GM23338 (cell line): ENCODE measurements at regions not wholly inside any gene's neighbourhood (a gene's known extent, or its start where the extent isn't known, plus 50 kb on each side); places are given as distances from the start of the nearest gene placed in this dataset.

Source experiments
- EZH2phosphoT487 ChIP-seq: fragments of 200-600 bp; sonication (generic); IDR thresholded peaks from one replicate; pipeline ENCODE4 v1.8.1; 2018; ENCODE audit warnings: antibody characterized with exemption; ENCODE audit not compliant: unreplicated experiment
- TF ChIP-seq, protein P1 (sequence below), 2 experiments: fragments of 200-600 bp in 1 of 2; sonication (generic) in 1 of 2; conservative IDR thresholded peaks; 2 replicates each; pipeline versions ENCODE4 v1.5.1 to v1.6.1; 2016 to 2017; ENCODE audit warnings: antibody characterized with exemption in 2 of 2, low read depth in 2 of 2, mild to moderate bottlenecking in 2 of 2, moderate library complexity in 1 of 2
- TF ChIP-seq, protein P2 (sequence below): IDR thresholded peaks from one replicate; pipeline ENCODE4 v1.6.1; 2018; ENCODE audit warnings: antibody characterized with exemption; ENCODE audit not compliant: unreplicated experiment

DNA sequence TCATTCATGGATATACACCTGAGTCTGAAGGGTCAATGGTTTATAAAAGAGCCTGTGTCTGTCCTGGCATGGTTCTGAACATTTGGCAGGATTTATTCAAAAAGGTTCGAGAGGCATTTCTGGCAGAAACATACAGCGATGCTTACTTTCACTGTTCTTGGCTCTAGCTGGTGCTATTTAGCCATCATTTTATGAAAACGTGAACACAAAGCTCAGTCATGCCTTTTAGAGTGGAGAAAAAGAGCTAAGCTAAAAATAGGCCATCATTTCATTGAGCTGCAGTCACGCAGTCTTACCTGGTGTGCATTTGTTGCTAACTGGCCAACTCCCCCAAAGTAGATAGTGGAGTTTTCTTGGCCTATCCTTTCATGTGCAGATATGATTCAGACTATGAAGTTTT, 1209.5 kb downstream of the SLC16A7 start:
- TF ChIP-seq, protein P1, sequence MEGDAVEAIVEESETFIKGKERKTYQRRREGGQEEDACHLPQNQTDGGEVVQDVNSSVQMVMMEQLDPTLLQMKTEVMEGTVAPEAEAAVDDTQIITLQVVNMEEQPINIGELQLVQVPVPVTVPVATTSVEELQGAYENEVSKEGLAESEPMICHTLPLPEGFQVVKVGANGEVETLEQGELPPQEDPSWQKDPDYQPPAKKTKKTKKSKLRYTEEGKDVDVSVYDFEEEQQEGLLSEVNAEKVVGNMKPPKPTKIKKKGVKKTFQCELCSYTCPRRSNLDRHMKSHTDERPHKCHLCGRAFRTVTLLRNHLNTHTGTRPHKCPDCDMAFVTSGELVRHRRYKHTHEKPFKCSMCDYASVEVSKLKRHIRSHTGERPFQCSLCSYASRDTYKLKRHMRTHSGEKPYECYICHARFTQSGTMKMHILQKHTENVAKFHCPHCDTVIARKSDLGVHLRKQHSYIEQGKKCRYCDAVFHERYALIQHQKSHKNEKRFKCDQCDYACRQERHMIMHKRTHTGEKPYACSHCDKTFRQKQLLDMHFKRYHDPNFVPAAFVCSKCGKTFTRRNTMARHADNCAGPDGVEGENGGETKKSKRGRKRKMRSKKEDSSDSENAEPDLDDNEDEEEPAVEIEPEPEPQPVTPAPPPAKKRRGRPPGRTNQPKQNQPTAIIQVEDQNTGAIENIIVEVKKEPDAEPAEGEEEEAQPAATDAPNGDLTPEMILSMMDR (conservative IDR thresholded peaks at IDR 0.05; ENCODE audit: low read depth in 2 of 2), result 0 out of 4 replicates have a peak, but pooled peaks of 1 of the 2 experiments have one; percentile 7
- TF ChIP-seq EZH2phosphoT487, result no peak
- TF ChIP-seq, protein P2, sequence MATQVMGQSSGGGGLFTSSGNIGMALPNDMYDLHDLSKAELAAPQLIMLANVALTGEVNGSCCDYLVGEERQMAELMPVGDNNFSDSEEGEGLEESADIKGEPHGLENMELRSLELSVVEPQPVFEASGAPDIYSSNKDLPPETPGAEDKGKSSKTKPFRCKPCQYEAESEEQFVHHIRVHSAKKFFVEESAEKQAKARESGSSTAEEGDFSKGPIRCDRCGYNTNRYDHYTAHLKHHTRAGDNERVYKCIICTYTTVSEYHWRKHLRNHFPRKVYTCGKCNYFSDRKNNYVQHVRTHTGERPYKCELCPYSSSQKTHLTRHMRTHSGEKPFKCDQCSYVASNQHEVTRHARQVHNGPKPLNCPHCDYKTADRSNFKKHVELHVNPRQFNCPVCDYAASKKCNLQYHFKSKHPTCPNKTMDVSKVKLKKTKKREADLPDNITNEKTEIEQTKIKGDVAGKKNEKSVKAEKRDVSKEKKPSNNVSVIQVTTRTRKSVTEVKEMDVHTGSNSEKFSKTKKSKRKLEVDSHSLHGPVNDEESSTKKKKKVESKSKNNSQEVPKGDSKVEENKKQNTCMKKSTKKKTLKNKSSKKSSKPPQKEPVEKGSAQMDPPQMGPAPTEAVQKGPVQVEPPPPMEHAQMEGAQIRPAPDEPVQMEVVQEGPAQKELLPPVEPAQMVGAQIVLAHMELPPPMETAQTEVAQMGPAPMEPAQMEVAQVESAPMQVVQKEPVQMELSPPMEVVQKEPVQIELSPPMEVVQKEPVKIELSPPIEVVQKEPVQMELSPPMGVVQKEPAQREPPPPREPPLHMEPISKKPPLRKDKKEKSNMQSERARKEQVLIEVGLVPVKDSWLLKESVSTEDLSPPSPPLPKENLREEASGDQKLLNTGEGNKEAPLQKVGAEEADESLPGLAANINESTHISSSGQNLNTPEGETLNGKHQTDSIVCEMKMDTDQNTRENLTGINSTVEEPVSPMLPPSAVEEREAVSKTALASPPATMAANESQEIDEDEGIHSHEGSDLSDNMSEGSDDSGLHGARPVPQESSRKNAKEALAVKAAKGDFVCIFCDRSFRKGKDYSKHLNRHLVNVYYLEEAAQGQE, result no peak
